ENCODE measurements at regions not wholly inside any gene's neighbourhood (a gene's known extent, or its start where the extent isn't known, plus 50 kb on each side); places are given as distances from the start of the nearest gene placed in this dataset.

DNA sequence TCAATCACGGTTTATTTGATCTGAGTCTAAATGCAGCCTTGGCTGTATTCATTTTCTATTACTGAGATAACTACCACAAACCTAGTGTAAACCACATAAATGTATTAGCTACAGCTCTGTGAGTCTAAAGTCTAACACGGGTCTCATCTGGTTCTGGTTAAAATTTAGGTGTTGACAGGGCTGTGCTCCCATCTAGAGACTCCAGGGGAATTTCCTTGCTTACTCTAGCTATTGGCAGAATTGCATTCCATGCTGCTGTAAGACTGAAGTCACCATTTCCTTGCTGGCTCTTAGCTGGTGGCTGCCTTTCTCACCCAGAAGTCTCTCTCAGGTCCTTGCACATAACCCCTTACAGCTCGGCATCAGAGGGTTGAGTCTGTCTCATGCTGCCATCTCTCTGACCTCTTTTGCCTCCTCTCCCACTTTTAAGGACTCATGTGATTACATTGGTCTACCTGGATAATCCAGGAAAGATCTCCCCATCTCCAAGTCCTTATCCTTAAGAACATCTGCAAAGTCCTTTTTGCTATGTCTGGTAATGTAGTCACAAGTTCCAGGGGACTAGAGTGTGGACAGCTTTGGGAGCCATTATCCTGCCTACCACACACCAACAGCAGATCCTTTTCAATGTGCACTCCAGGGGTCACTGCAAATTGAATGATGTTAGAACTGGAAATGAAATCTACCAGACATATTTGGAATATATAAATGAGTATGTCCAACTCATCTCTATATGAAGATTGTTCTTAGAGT lies 207.0 kb upstream of the AGAP1 start:
- TF ChIP-seq, protein P1, sequence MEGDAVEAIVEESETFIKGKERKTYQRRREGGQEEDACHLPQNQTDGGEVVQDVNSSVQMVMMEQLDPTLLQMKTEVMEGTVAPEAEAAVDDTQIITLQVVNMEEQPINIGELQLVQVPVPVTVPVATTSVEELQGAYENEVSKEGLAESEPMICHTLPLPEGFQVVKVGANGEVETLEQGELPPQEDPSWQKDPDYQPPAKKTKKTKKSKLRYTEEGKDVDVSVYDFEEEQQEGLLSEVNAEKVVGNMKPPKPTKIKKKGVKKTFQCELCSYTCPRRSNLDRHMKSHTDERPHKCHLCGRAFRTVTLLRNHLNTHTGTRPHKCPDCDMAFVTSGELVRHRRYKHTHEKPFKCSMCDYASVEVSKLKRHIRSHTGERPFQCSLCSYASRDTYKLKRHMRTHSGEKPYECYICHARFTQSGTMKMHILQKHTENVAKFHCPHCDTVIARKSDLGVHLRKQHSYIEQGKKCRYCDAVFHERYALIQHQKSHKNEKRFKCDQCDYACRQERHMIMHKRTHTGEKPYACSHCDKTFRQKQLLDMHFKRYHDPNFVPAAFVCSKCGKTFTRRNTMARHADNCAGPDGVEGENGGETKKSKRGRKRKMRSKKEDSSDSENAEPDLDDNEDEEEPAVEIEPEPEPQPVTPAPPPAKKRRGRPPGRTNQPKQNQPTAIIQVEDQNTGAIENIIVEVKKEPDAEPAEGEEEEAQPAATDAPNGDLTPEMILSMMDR (IDR thresholded peaks at IDR 0.05; ENCODE audit: insufficient read depth, low read depth, low read length, missing control alignments), result no peak
- DNase-seq (ENCODE audit: low read depth), result no peak
- H3K4me3 ChIP-seq (ENCODE audit: low read depth, low read length), result no peak overlapping the region

DNA sequence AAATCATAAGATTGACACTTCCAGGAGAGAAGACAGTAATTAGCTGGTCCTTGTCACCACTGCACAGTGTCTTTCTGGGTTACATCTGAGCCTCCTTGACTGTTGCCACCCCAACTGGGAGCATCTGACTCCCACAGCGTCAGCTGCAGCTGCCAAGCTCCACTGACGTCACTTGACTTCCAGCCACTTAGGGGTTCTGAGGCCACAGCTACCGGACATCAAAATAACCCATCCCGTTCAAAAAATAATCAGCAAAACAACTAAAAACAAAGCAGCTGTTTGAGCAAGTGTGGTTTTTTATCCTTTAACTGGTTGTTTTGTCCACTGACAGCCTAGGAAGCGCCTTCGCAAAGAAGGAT lies 206.5 kb upstream of the AGAP1 start:
- no peak overlapping the region for H3K4me3 ChIP-seq (ENCODE audit: low read depth, low read length)
- no peak for DNase-seq (ENCODE audit: low read depth)
- TF ChIP-seq, protein P1 (IDR thresholded peaks at IDR 0.05; ENCODE audit: insufficient read depth, low read depth, low read length, missing control alignments), result no peak

DNA sequence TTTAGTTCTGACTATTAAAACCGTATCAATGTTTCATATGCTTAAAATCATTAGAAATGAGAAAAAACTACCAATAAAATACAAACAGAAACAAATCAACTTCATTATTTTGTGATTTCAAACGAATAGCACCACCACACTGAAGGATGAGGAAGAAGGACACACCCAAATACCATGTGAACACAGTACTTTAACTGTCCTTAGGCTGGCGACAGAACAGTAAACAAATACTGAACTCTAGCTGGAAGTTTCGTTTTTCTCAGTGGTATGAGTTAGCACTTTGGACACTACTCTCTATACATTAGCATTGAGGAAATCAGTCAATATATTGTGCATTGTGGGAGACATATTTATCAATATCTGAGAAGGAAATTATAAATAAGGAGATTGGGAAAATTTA lies 202.4 kb upstream of the AGAP1 start:
- TF ChIP-seq, protein P1 (IDR thresholded peaks at IDR 0.05; ENCODE audit: insufficient read depth, low read depth, low read length, missing control alignments), result no peak

DNA sequence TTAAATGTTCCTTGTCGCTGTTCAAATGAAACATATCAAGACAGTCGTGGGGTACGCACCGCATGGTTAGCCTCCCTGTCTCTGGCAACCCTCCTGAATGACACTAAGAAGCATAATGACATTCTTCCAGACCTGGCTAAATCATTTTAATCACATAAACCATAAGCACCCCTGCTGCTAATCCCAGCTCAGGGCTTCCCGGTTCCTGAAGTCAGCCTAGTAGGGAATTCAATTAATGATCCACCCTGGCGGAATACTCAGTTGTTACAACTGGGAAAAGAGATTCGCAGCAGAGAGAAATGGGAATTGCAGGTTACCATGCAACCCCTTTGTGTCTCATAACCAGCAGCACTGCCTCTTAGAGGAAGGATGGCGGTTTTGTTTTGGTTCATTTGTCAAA lies 200.8 kb upstream of the AGAP1 start:
- no peak overlapping the region for H3K4me3 ChIP-seq (ENCODE audit: low read depth, low read length)
- TF ChIP-seq, protein P1 (IDR thresholded peaks at IDR 0.05; ENCODE audit: insufficient read depth, low read depth, low read length, missing control alignments), result no peak
- DNase-seq (ENCODE audit: low read depth), result no peak

More for the DNA sequence above, 202.4 kb upstream of the AGAP1 start:
- no peak overlapping the region for H3K4me3 ChIP-seq (ENCODE audit: low read depth, low read length)
- no peak for DNase-seq (ENCODE audit: low read depth)

DNA sequence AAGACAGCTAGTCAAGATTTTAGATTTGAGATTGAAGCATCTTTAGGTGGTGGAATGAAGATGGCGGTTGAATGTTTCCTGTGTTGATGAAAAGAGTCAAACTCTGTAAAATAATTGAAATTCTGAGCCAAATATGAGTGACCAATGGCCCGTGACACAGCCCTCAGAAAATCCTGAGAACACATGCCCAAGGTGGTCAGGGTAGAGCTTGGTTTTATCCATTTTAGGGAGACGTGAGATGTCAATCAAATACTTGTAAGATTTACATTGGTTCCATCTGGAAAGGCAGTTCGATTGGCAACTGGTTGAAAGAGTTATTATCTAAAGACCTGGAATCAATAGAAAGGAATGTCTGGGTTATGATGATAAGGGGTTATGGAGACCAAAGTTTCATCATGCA lies 198.0 kb upstream of the AGAP1 start:
- TF ChIP-seq, protein P1 (IDR thresholded peaks at IDR 0.05; ENCODE audit: insufficient read depth, low read depth, low read length, missing control alignments), result no peak
- no peak for DNase-seq (ENCODE audit: low read depth)
- no peak overlapping the region for H3K4me3 ChIP-seq (ENCODE audit: low read depth, low read length)

DNA sequence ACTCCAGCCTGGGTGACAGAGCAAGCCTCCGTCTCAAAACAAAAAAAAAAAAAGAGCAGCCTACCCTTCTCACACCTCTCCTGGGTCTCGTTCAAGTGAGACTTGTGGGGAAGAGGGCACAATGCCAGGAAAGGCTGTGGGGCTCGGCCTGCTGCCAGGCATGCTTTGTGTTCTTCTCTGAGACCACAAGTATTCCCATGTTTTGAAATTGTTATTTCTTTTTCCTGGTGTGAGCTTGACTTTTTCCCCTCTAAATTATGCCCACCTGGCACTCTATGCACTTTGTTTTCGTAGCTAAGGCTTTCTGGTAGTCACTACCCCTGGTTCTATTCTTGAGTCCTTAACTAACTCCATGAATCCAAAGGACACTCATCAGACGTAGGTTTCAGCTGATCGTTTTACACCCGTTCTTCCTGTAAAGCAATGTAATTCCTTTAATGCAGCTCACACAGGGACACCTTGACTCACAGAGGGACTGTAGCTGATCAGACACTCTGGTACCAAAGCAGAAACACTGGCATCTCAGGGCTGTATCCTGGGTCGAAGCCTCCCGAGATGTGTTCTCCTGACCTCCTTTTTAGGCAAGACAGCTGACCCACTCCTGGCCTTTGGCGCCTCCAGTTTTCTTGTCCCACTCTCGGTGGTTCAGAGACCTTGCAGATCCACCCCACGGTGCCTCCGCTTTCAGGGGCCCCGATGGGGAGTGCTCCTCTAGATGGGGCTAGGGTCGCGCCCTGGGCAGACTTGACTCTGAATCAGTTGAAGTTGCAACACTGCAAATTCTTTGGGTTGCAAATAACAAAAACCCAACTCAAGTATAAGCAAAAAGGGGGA lies 193.3 kb upstream of the AGAP1 start:
- no peak for DNase-seq (ENCODE audit: low read depth)
- TF ChIP-seq, protein P1 (IDR thresholded peaks at IDR 0.05; ENCODE audit: insufficient read depth, low read depth, low read length, missing control alignments), result no peak
- H3K4me3 ChIP-seq (ENCODE audit: low read depth, low read length), result no peak overlapping the region
